ENCODE measurements at regions not wholly inside any gene's neighbourhood (a gene's known extent, or its start where the extent isn't known, plus 50 kb on each side); places are given as distances from the start of the nearest gene placed in this dataset.

DNA sequence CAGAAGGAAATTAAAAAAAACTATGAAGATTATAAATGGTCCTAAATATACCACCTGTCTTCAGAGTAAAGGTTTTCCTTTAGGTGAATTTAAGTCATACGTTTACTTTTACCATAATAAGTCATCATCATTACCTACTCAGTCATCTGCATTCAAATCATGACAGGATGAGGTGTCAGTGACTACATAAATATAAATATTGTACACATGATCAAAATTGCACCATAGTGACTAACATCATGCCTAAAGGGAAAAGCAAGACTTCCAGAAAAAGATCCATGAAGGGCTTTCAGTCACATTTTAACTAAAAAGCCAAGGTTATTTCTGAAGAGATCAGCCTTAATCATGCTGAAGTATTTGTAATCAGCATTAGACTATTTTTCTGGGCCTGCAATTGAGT lies 759.9 kb upstream of the FLRT2 start:
- TF ChIP-seq POLR2AphosphoS5 (IDR thresholded peaks at IDR 0.05; ENCODE audit: low read depth, low read length) = no peak
- TF ChIP-seq SIN3A (IDR thresholded peaks at IDR 0.05; ENCODE audit: borderline replicate concordance, insufficient read depth, low read length) = no peak
- no peak for TF ChIP-seq REST (IDR thresholded peaks at IDR 0.05; ENCODE audit: insufficient read depth in 1 of 2, low read depth in 2 of 2, low read length in 2 of 2)
